Lower lobe of right lung (tissue), 2 donors: ENCODE measurements at regions not wholly inside any gene's neighbourhood (a gene's known extent, or its start where the extent isn't known, plus 50 kb on each side); places are given as distances from the start of the nearest gene placed in this dataset.

Source experiments
- ATAC-seq, 2 donors: fragments of 200-7000 bp; cut with Tn5 transposase; one replicate each; pipeline ENCODE4 v1.9.1; 2020 to 2022; ENCODE audit warnings: mild to moderate bottlenecking in 2 of 2, moderate library complexity in 2 of 2
- DNase-seq: peaks from one replicate; pipeline ENCODE4 v3.0.0-alpha.2; 2020
- H3K27ac ChIP-seq: fragments of 200-600 bp; one replicate; pipeline ENCODE4 v1.8.0; 2022
- H3K27me3 ChIP-seq: fragments of 200-600 bp; one replicate; pipeline ENCODE4 v1.8.0; 2022; ENCODE audit warnings: low read depth
- H3K36me3 ChIP-seq: fragments of 200-600 bp; one replicate; pipeline ENCODE4 v1.8.0; 2022; ENCODE audit warnings: mild to moderate bottlenecking
- H3K4me1 ChIP-seq: fragments of 200-600 bp; one replicate; pipeline ENCODE4 v1.8.0; 2022
- H3K4me3 ChIP-seq: fragments of 200-600 bp; one replicate; pipeline ENCODE4 v1.8.0; 2022; ENCODE audit warnings: mild to moderate bottlenecking
- H3K9me3 ChIP-seq: fragments of 200-600 bp; one replicate; pipeline ENCODE4 v1.8.0; 2022
- CTCF ChIP-seq: fragments of 200-600 bp; IDR thresholded peaks from one replicate; pipeline ENCODE4 v1.8.0; 2022; ENCODE audit warnings: antibody characterized with exemption, mild to moderate bottlenecking
- intact Hi-C: fragments of 100-400 bp; cut with DNase I; formaldehyde crosslinking; loops from one replicate; pipeline ENCODE4 v1.11.0; 2022
- donor health status: DM: no; HTN: yes; CAD: no; lungs with severe emphysema.

GRCh38 chr6:48904809-48905208, 558.2 kb downstream of the MMUT start:
- no peak for ATAC-seq
- Histone ChIP-seq H3K4me3 (no peak overlapping the region), H3K27ac (no peak overlapping the region), H3K36me3 (no peaks in the 10 kb centered on the region), H3K9me3 (no peaks in the 10 kb centered on the region), H3K4me1 (no peaks in the 10 kb centered on the region), H3K27me3 (no peaks in the 10 kb centered on the region)
- no peak for TF ChIP-seq CTCF
- DNase-seq, result no peak
- intact Hi-C loops, result no loop called here

GRCh38 chr6:48894469-48894868, 568.6 kb downstream of the MMUT start:
- no peaks in the 10 kb centered on the region for H3K27me3 ChIP-seq
- no peak for TF ChIP-seq CTCF
- no peaks in the 10 kb centered on the region for H3K36me3 ChIP-seq
- no peaks in the 10 kb centered on the region for H3K9me3 ChIP-seq
- no peaks in the 10 kb centered on the region for H3K4me1 ChIP-seq
- DNase-seq, result no peak
- no peak overlapping the region for H3K27ac ChIP-seq
- ATAC-seq, result no peak
- intact Hi-C loops, result no loop called here
- H3K4me3 ChIP-seq, result no peak overlapping the region

- no peak for ATAC-seq
- H3K27me3 ChIP-seq, result no peaks in the 10 kb centered on the region
- no peaks in the 10 kb centered on the region for H3K9me3 ChIP-seq
- no peak overlapping the region for H3K27ac ChIP-seq
- DNase-seq, result no peak
- no peaks in the 10 kb centered on the region for H3K4me1 ChIP-seq
- no peak for TF ChIP-seq CTCF
- H3K4me3 ChIP-seq, result no peak overlapping the region
- intact Hi-C loops, result no loop called here
- H3K36me3 ChIP-seq, result no peaks in the 10 kb centered on the region
Measured at GRCh38 chr6:48893048-48893447, 570.0 kb downstream of the MMUT start.

- DNase-seq (no peak), ATAC-seq (no peak)
- intact Hi-C loops, result no loop called here
- Histone ChIP-seq H3K27me3 (no peaks in the 10 kb centered on the region), H3K4me3 (no peak overlapping the region), H3K9me3 (no peaks in the 10 kb centered on the region), H3K36me3 (no peaks in the 10 kb centered on the region), H3K27ac (no peak overlapping the region), H3K4me1 (no peaks in the 10 kb centered on the region)
- no peak for TF ChIP-seq CTCF
Measured at GRCh38 chr6:48891308-48891707, 571.7 kb downstream of the MMUT start.

GRCh38 chr6:48889429-48889828, 573.6 kb downstream of the MMUT start:
- Histone ChIP-seq H3K4me1 (no peaks in the 10 kb centered on the region), H3K9me3 (no peaks in the 10 kb centered on the region), H3K36me3 (no peaks in the 10 kb centered on the region), H3K27me3 (no peaks in the 10 kb centered on the region), H3K27ac (no peak overlapping the region), H3K4me3 (no peak overlapping the region)
- no peak for DNase-seq
- ATAC-seq, result no peak
- TF ChIP-seq CTCF, result no peak
- intact Hi-C loops, result no loop called here

- intact Hi-C loops, result no loop called here
- no peaks in the 10 kb centered on the region for H3K9me3 ChIP-seq
- H3K4me3 ChIP-seq, result no peak overlapping the region
- no peaks in the 10 kb centered on the region for H3K4me1 ChIP-seq
- ATAC-seq, result no peak
- H3K36me3 ChIP-seq, result no peaks in the 10 kb centered on the region
- no peak for DNase-seq
- H3K27me3 ChIP-seq, result no peaks in the 10 kb centered on the region
- no peak for TF ChIP-seq CTCF
- H3K27ac ChIP-seq, result no peak overlapping the region
Measured at GRCh38 chr6:48883116-48883515, 579.9 kb downstream of the MMUT start.
